Activated T-cell treated with anti-CD3 and anti-CD28 coated beads, Interleukin-2, amount 50 U/mL, for 72 hours (primary cell): ENCODE measurements at regions not wholly inside any gene's neighbourhood (a gene's known extent, or its start where the extent isn't known, plus 50 kb on each side); places are given as distances from the start of the nearest gene placed in this dataset.
A peak's percentile ranks its signal among the peaks of the same experiment; 100 is the strongest.

Source experiments
- ATAC-seq, 2 donors: fragments of 150-1000 bp; cut with Tn5 transposase; replicated peaks in 1 of 2; 2 replicates each; pipeline ENCODE4 v1.10.0; 2021; ENCODE audit warnings: moderate library complexity in 2 of 2, mild to moderate bottlenecking in 1 of 2
- DNase-seq, 2 donors: peaks; one replicate each; pipeline ENCODE4 v3.0.0; 2021 to 2022; ENCODE audit warnings: mixed read lengths in 1 of 2
- H3K27ac Mint-ChIP-seq: one replicate; pipeline ENCODE4 v1.8.0; 2022; ENCODE audit warnings: mild to moderate bottlenecking, moderate library complexity, mixed read lengths
- H3K27me3 Mint-ChIP-seq: one replicate; pipeline ENCODE4 v1.8.0; 2022; ENCODE audit warnings: low read depth, mixed read lengths
- H3K36me3 Mint-ChIP-seq, 2 donors: one replicate each; pipeline ENCODE4 v1.8.0; 2022; ENCODE audit warnings: mixed read lengths in 2 of 2, mild to moderate bottlenecking in 1 of 2; ENCODE audit not compliant: insufficient read depth in 2 of 2
- H3K4me1 Mint-ChIP-seq: one replicate; pipeline ENCODE4 v1.8.0; 2022; ENCODE audit warnings: low read depth, mixed read lengths
- H3K4me3 Mint-ChIP-seq, 2 donors: one replicate each; pipeline ENCODE4 v1.8.0; 2022; ENCODE audit warnings: mild to moderate bottlenecking in 2 of 2, mixed read lengths in 2 of 2, moderate library complexity in 2 of 2
- H3K9me3 Mint-ChIP-seq, 2 donors: one replicate each; pipeline ENCODE4 v1.8.0; 2022; ENCODE audit warnings: mixed read lengths in 2 of 2

DNA sequence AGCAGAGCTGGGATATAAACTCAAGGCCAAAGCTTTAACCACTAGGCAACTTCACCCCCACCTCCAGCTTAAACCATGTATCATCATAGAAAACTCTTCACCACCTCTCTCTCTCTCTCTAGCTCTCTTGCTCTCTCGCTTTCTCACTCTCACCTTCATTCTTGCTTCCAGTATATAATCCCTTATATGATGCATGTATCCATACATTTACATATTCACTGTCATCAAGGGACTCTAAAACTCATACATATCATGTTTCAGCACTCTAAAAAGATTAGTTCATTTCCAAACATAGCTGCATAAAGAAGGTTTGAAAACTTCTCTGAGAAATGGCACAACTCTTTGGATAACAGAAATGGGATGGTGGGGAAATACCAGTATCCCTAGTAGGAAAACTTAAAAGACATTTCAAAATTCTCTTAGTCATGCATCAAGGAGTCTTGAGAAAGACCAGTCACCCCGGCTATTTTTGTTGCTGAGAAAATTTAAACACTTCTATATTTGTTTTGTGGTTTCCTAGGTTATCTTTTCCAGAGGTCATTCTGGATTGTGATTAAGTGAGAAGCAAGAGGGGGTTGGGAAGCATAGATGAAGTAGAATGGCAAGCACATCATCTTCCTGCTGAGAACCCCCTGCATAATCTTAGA, 447.8 kb upstream of the THBS1 start:
- Mint-ChIP-seq H3K4me1 (peaks cover 7% of the 10 kb centered on the region), H3K9me3 (no peaks in the 10 kb centered on the region), H3K4me3 (no peak overlapping the region), H3K27me3 (peaks cover 12% of the 10 kb centered on the region), H3K36me3 (no peaks in the 10 kb centered on the region), H3K27ac (peak overlapping the region; percentile 17)
- DNase-seq (no peak), ATAC-seq (no peak)

DNA sequence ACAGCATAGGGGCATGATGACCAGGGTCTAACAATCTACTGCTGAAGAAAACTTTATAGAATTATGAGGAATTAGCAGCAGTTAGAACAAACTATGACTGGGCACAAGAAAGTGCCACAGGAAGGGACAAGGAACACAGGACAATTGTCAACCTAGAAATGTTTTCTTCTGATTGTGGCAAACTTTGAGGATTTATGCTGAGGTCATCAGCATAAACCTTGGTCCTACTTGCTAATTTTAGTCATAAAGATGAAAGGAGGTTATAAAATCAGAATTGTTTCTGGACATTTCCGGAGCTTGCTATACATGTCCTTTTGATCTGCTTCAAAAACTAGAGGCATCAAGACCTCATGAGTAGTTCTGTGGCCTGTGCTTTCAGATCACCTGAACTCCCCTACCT, 446.6 kb upstream of the THBS1 start:
- no peak overlapping the region for H3K4me3 Mint-ChIP-seq
- DNase-seq: no peak
- H3K27ac Mint-ChIP-seq: no peak overlapping the region
- no peaks in the 10 kb centered on the region for H3K36me3 Mint-ChIP-seq
- H3K27me3 Mint-ChIP-seq: peaks cover 12% of the 10 kb centered on the region
- no peak for ATAC-seq
- H3K9me3 Mint-ChIP-seq: no peaks in the 10 kb centered on the region
- H3K4me1 Mint-ChIP-seq: no peaks in the 10 kb centered on the region

DNA sequence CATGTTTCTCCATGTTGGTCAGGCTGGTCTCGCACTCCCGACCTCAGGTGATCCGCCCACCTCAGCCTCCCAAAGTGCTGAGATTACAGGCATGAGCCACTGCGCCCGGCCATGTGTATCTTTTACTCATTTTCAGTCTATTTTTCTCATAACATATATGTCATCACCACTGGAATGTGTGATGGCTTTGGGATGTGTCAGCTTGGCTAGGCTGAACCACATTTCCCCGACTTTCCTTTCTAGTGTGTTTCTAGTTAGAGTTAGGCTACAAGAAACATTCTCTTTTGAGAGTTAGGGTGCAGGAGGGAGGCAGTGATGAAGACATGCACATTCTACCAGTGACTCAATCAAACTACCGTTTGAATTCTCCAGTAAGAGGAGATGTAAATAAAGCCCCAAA, 444.9 kb upstream of the THBS1 start:
- H3K27ac Mint-ChIP-seq: no peak overlapping the region
- no peaks in the 10 kb centered on the region for H3K9me3 Mint-ChIP-seq
- DNase-seq (no peak), ATAC-seq (no peak)
- no peak overlapping the region for H3K4me3 Mint-ChIP-seq
- no peaks in the 10 kb centered on the region for H3K36me3 Mint-ChIP-seq
- H3K4me1 Mint-ChIP-seq: peaks cover 4% of the 10 kb centered on the region
- peaks cover 7% of the 10 kb centered on the region for H3K27me3 Mint-ChIP-seq

DNA sequence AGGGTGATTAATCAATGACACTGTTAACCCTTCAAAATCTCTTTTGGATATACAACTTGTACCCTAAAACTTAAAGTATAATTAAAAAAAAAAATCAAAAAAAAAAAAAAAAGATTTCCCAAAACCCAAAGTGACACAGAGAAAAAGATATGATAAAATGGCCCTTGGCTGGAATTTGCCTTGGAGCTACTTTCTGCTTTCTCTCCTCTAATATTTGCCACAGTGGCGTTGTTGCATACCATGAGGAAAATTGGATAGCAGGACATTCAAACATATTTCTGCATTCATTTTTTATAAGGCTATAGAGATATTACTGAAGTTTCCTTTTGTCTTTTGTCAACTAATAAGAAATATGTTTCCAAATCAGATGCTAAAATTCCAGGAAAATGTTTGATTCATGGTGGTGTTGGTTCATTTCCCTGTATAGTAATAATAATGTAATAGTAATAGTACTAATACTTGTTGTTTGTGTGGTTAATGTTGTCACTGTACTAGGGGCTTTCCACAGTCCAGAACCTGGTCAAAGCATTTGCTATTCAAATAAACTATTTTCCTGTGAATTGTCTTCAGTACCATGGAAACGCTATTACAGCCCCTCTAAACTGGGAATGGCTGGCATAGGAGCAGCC, 441.3 kb upstream of the THBS1 start:
- Mint-ChIP-seq H3K9me3 (peaks cover 0 to 3% of the 10 kb centered on the region in 2 donors), H3K27ac (no peak overlapping the region), H3K4me1 (peaks cover 30% of the 10 kb centered on the region), H3K4me3 (no peak overlapping the region), H3K27me3 (no peaks in the 10 kb centered on the region), H3K36me3 (no peaks in the 10 kb centered on the region)
- ATAC-seq: no peak
- no peak for DNase-seq

DNA sequence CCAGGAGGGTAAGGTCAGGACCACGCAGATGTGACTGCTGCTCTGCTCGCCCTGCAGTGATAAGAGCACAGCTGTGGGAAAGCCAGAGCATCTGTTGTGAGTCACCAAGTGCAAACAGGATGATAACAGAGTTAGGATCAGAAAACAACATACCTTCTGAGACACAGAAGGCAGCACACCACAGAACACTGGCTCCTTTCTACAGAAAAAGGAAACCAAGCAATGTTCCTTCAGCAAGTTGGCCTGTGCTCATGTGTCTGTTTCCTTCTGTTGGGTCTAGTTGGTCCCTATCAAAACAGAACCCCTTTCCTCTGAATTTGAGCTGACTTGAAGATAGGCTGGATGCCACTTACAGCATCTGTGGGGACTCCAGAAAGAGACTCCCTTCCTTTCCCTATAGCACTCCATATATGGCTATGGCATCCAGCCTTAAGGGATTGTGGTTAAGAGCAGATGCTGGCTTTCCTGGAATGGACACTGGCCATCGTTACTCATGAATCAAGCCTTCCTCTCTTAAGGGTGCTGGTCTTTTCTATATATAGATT, 440.7 kb upstream of the THBS1 start:
- Mint-ChIP-seq H3K27me3 (no peaks in the 10 kb centered on the region), H3K4me1 (peaks cover 35% of the 10 kb centered on the region), H3K27ac (no peak overlapping the region), H3K36me3 (no peaks in the 10 kb centered on the region), H3K4me3 (no peak overlapping the region), H3K9me3 (peaks cover 0 to 3% of the 10 kb centered on the region in 2 donors)
- ATAC-seq (peak; percentile 80 to 89), DNase-seq (peak; percentile 5 to 23)

DNA sequence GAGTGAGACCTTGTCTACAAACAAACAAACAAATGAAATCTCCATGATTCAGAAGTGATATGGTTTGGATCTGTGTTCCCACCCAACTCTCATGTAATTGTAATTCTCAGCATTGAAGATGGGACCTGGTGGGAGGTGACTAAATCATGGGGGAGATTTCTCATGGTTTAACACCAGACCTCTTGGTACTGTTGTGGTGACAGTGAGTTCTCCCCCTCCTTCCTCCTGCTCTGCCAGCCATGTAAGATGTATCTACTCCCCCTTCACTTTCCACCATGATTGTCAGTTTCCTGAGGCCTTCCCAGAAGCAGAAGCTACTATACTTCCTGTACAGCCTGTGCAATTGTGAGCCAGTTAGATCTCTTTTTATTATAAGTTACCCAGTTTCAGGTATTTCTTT, 438.4 kb upstream of the THBS1 start:
- H3K4me1 Mint-ChIP-seq: peaks cover 44% of the 10 kb centered on the region
- H3K9me3 Mint-ChIP-seq: peaks cover 0 to 3% of the 10 kb centered on the region in 2 donors
- H3K4me3 Mint-ChIP-seq: peak overlapping the region; percentile 23 to 29
- no peaks in the 10 kb centered on the region for H3K36me3 Mint-ChIP-seq
- ATAC-seq (peak; percentile 61 to 81), DNase-seq (peak; percentile 12 to 20)
- no peaks in the 10 kb centered on the region for H3K27me3 Mint-ChIP-seq
- peak overlapping the region; percentile 81 for H3K27ac Mint-ChIP-seq

DNA sequence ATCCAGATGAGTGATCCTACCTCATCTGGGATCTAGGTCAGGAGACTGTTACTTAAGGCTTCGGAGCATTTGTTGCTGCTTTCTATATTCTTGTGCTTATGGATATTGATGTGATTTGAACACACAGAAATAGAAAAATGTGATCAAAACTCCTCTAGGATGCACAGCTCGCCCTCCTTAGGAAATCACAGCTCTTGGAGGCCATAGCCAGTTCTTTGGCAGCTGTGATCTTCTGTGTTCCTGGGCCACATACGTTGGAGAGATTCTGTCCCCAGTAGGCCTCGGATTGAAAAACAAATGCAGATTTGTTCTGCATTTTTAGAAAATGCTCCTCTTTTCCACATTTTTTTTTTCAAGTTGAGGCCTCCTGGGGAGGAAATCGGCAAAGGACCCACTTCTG, 437.4 kb upstream of the THBS1 start:
- Mint-ChIP-seq H3K27me3 (no peaks in the 10 kb centered on the region), H3K27ac (no peak overlapping the region), H3K4me1 (peaks cover 44% of the 10 kb centered on the region), H3K9me3 (peaks cover 0 to 3% of the 10 kb centered on the region in 2 donors), H3K36me3 (no peaks in the 10 kb centered on the region), H3K4me3 (no peak overlapping the region)
- ATAC-seq: no peak
- DNase-seq: no peak

DNA sequence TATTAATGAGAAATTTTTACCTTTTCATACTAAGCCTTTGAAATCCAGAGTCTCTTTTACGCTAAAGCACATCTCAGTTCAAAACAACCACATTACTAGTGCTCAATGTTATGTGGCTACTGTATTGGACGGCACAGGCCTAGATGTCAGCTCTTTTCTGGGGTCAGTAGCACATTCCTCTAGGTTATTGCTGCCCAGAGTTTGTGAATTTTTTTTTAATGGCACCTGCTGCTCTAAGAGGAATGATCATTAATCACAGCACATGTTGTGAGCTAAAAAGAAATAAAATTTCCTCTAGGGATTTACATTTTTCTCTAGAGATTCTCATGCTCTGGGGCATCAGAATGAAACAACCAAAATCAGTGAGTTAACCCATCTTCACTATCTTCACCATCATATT, 436.8 kb upstream of the THBS1 start:
- H3K9me3 Mint-ChIP-seq: peaks cover 0 to 3% of the 10 kb centered on the region in 2 donors
- no peaks in the 10 kb centered on the region for H3K27me3 Mint-ChIP-seq
- ATAC-seq (no peak), DNase-seq (no peak)
- H3K4me1 Mint-ChIP-seq: peaks cover 44% of the 10 kb centered on the region
- peak overlapping the region in 1 of 2 donors; percentile 72 for H3K4me3 Mint-ChIP-seq
- no peaks in the 10 kb centered on the region for H3K36me3 Mint-ChIP-seq
- peak overlapping the region; percentile 93 for H3K27ac Mint-ChIP-seq

DNA sequence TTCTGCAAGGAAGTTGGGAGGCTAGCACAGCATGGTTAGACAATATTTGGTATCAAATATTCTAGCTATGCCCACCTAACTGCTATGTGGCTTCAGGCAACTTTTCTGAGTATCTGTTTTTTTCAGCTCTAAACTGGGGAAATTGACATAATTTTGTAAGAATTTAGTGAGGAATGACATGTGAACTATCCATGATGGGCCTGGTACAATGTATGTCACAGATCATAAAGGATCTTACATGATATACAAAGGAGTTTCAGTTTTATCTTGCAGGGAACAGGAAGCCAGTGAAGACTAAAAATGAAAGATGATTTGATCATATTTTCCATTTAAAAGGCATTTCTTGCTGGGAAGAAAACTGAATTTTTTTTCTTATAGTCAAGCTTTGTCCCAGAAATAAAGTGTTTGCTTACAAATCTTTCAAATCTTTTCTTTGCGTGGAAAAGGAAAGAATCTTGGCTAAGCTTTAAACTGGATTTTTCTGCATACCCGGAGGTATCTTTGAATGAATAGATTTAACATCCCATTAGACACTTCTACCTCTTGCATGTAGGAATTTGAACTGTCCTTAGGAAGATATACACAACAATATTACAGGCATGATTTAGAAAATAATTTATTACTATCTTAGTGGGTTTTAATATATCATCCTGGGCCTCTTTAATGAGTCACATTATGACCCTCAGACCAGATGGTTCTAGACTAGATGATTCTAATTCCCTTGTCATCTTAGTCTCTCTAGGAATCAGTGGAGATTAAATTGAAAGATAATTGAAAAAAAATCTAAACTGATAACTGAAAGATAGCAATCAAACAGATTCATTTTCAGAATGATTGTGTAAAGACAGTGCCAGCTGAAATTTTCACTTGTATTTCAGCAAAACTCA, 436.0 kb upstream of the THBS1 start:
- Mint-ChIP-seq H3K9me3 (peaks cover 0 to 3% of the 10 kb centered on the region in 2 donors), H3K4me3 (peak overlapping the region; percentile 0 to 72), H3K36me3 (no peaks in the 10 kb centered on the region), H3K4me1 (peaks cover 43% of the 10 kb centered on the region), H3K27me3 (no peaks in the 10 kb centered on the region), H3K27ac (peak overlapping the region; percentile 93)
- ATAC-seq (peak in 1 of 2 donors; percentile 43), DNase-seq (no peak)

DNA sequence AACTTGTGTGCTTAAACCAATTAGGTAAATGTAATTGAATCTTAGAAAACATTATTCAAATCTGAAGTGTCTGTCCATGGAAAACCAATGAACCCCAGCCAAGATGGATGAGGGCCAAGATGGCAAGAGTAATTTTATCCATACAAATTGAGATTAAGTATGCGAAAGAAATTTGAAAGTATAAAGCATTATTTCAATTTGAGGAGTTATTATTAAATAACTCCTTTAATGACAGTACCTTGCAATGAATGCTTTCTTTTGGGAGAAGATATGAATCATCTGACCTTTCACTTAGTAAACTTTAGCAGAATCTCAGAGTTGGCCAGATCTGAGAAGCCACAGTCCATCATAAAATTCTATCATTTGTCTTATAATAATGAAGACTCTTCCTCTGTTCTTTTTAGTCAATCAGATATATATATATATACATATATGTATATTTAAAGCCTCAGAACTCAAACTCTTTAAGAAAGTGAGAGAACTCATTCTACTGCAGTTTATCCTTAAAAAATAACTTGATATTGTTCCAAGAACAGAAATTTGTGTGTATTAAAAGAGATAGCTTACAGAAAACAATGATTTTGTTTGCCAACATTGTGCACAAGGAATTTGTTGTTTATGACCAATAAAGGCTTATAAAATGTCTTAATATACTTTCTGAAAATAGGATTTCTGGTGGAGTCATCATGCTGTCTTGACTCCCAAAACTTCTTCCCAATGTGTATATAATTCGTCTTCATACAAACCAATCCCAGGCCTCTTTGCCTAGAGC, 434.8 kb upstream of the THBS1 start:
- Mint-ChIP-seq H3K27me3 (no peaks in the 10 kb centered on the region), H3K36me3 (no peaks in the 10 kb centered on the region)
- no peak for ATAC-seq

DNA sequence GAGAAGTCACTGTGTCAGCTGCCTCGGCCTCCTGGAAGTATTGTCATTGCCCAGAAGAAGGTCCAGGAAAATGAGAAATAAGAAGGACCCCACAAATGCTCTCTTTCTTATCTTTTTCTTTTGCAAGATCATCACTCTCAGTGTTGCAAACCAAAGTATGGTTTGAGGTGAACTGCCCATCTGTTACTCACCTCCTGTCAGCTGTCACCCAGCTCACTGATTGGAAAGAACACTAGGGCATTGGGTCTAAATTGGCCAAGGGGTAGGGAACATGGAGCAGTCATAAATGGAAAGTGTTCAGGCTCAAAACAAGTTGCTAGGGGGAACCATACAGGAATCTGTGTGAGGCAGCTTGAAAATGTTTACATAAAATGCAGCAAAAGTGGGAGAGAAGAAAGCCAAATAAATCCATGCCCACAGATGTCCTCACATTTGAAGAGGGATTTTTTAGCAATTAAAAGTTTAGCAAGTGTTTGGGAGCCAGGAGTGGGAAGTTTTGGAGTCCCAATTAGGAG, 431.2 kb upstream of the THBS1 start:
- H3K4me1 Mint-ChIP-seq: peaks cover 13% of the 10 kb centered on the region
- peak; percentile 39 to 47 for ATAC-seq
- H3K27ac Mint-ChIP-seq: no peak overlapping the region
- H3K27me3 Mint-ChIP-seq: no peaks in the 10 kb centered on the region
- no peak for DNase-seq
- no peaks in the 10 kb centered on the region for H3K36me3 Mint-ChIP-seq
- no peak overlapping the region for H3K4me3 Mint-ChIP-seq
- H3K9me3 Mint-ChIP-seq: no peaks in the 10 kb centered on the region

More for the DNA sequence above, 434.8 kb upstream of the THBS1 start:
- peaks cover 40% of the 10 kb centered on the region for H3K4me1 Mint-ChIP-seq
- no peak overlapping the region for H3K4me3 Mint-ChIP-seq
- no peak for DNase-seq
- peaks cover 0 to 3% of the 10 kb centered on the region in 2 donors for H3K9me3 Mint-ChIP-seq
- no peak overlapping the region for H3K27ac Mint-ChIP-seq

DNA sequence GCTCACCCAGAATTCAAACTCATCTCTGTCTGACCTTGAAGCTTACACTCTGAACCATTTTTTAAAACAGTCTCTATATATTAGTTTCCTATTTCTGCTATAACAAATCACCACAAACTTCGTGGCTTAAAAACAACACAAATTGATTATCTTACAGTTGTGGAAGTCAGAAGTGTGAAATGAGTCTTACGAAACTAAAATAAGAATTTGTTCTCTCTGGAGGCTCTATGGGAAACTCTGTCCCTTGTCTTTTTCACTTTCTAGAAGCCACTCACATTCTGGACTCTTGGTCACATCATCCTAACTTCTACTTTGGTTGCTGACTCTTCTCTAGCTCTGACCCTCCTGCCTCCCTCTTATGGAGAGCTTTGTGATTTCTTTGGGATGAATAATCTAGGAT, 429.3 kb upstream of the THBS1 start:
- Mint-ChIP-seq H3K4me1 (no peaks in the 10 kb centered on the region), H3K27ac (no peak overlapping the region), H3K9me3 (no peaks in the 10 kb centered on the region), H3K36me3 (no peaks in the 10 kb centered on the region), H3K27me3 (no peaks in the 10 kb centered on the region), H3K4me3 (no peak overlapping the region)
- ATAC-seq (no peak), DNase-seq (no peak)
